ENCODE measurements at regions not wholly inside any gene's neighbourhood (a gene's known extent, or its start where the extent isn't known, plus 50 kb on each side); places are given as distances from the start of the nearest gene placed in this dataset.

GRCh38 chrX:39244147-39244546, 442.9 kb downstream of the MID1IP1 start:
- no peak overlapping the region for H3K4me3 Mint-ChIP-seq (ENCODE audit: low read depth, unreplicated experiment)
- no peaks in the 10 kb centered on the region for H3K36me3 Mint-ChIP-seq (ENCODE audit: insufficient read depth, unreplicated experiment)
- no peak for TF ChIP-seq CTCF (IDR thresholded peaks at IDR 0.05; ENCODE audit: unreplicated experiment)
- H3K4me1 Mint-ChIP-seq (ENCODE audit: low read depth, unreplicated experiment): no peaks in the 10 kb centered on the region
- intact Hi-C loops (cut with micrococcal nuclease; ENCODE audit: unreplicated experiment): loop anchor here (5.0 to 10.0 kb wide), 3 partner anchors 87 to 477 kb away; no protein-coding TSS in a partner anchor
- CTCF ChIA-PET: no interaction called here
- BruUV-seq (replicated peaks): no TSS peak
- peaks cover 11% of the 10 kb centered on the region for H3K27me3 Mint-ChIP-seq (ENCODE audit: unreplicated experiment)
- H3K9me3 Mint-ChIP-seq (ENCODE audit: low read depth, unreplicated experiment): no peaks in the 10 kb centered on the region
- no peak for DNase-seq
- H3K27ac Mint-ChIP-seq (ENCODE audit: unreplicated experiment): no peak overlapping the region

GRCh38 chrX:39245024-39245423, 443.8 kb downstream of the MID1IP1 start:
- intact Hi-C loops (cut with micrococcal nuclease; ENCODE audit: unreplicated experiment): loop anchor here (10.0 kb wide), 1 partner anchor 230 kb away; no protein-coding TSS in a partner anchor
- Mint-ChIP-seq H3K27me3 (ENCODE audit: unreplicated experiment) (peaks cover 19% of the 10 kb centered on the region), H3K4me1 (ENCODE audit: low read depth, unreplicated experiment) (no peaks in the 10 kb centered on the region), H3K27ac (ENCODE audit: unreplicated experiment) (no peak overlapping the region), H3K36me3 (ENCODE audit: insufficient read depth, unreplicated experiment) (no peaks in the 10 kb centered on the region), H3K4me3 (ENCODE audit: low read depth, unreplicated experiment) (no peak overlapping the region), H3K9me3 (ENCODE audit: low read depth, unreplicated experiment) (no peaks in the 10 kb centered on the region)
- no TSS peak for BruUV-seq (replicated peaks)
- no peak for TF ChIP-seq CTCF (IDR thresholded peaks at IDR 0.05; ENCODE audit: unreplicated experiment)
- DNase-seq: no peak
- CTCF ChIA-PET: no interaction called here

GRCh38 chrX:39247536-39247935, 446.3 kb downstream of the MID1IP1 start:
- intact Hi-C loops (cut with micrococcal nuclease; ENCODE audit: unreplicated experiment): loop anchor here (10.0 kb wide), 1 partner anchor 233 kb away; no protein-coding TSS in a partner anchor
- no peaks in the 10 kb centered on the region for H3K4me1 Mint-ChIP-seq (ENCODE audit: low read depth, unreplicated experiment)
- TF ChIP-seq CTCF (IDR thresholded peaks at IDR 0.05; ENCODE audit: unreplicated experiment): no peak

GRCh38 chrX:39248330-39248729, 447.1 kb downstream of the MID1IP1 start:
- BruUV-seq (replicated peaks): no TSS peak
- Mint-ChIP-seq H3K4me1 (ENCODE audit: low read depth, unreplicated experiment) (no peaks in the 10 kb centered on the region), H3K9me3 (ENCODE audit: low read depth, unreplicated experiment) (no peaks in the 10 kb centered on the region), H3K27ac (ENCODE audit: unreplicated experiment) (no peak overlapping the region), H3K4me3 (ENCODE audit: low read depth, unreplicated experiment) (no peak overlapping the region), H3K36me3 (ENCODE audit: insufficient read depth, unreplicated experiment) (no peaks in the 10 kb centered on the region), H3K27me3 (ENCODE audit: unreplicated experiment) (peaks cover 38% of the 10 kb centered on the region)
- CTCF ChIA-PET: interaction anchor here (0.6 to 1.5 kb wide), 2 partner anchors 13 to 1211 kb away, joined by 6 to 10 read pairs; no protein-coding TSS in a partner anchor
- intact Hi-C loops (cut with micrococcal nuclease; ENCODE audit: unreplicated experiment): loop anchor here (10.0 kb wide), 1 partner anchor 234 kb away; no protein-coding TSS in a partner anchor
- DNase-seq: no peak
- no peak for TF ChIP-seq CTCF (IDR thresholded peaks at IDR 0.05; ENCODE audit: unreplicated experiment)

More at GRCh38 chrX:39247536-39247935, 446.3 kb downstream of the MID1IP1 start:
- H3K36me3 Mint-ChIP-seq (ENCODE audit: insufficient read depth, unreplicated experiment): no peaks in the 10 kb centered on the region
- no peaks in the 10 kb centered on the region for H3K9me3 Mint-ChIP-seq (ENCODE audit: low read depth, unreplicated experiment)
- DNase-seq: no peak
- H3K4me3 Mint-ChIP-seq (ENCODE audit: low read depth, unreplicated experiment): no peak overlapping the region
- H3K27me3 Mint-ChIP-seq (ENCODE audit: unreplicated experiment): peaks cover 30% of the 10 kb centered on the region
- BruUV-seq (replicated peaks): no TSS peak
- CTCF ChIA-PET: interaction anchor here (0.6 to 1.5 kb wide), 2 partner anchors 13 to 1212 kb away, joined by 6 to 10 read pairs; no protein-coding TSS in a partner anchor
- H3K27ac Mint-ChIP-seq (ENCODE audit: unreplicated experiment): no peak overlapping the region

Measured in Calu3 (cell line).